GM21576 (cell line): ENCODE measurements at regions not wholly inside any gene's neighbourhood (a gene's known extent, or its start where the extent isn't known, plus 50 kb on each side); places are given as distances from the start of the nearest gene placed in this dataset.

Source experiments
- ATAC-seq: cut with Tn5 transposase; IDR thresholded peaks from one replicate; pipeline ENCODE4 v1.9.1; 2021; ENCODE audit warnings: mild to moderate bottlenecking, moderate library complexity; ENCODE audit not compliant: unreplicated experiment

- no peak for ATAC-seq
Observed at GRCh38 chr20:39624316-39624715, 662.2 kb downstream of the DHX35 start.

GRCh38 chr20:39623584-39624234 is 661.6 kb downstream of the DHX35 start:
- no peak for ATAC-seq

GRCh38 chr20:39619271-39619785 is 657.2 kb downstream of the DHX35 start:
- ATAC-seq: no peak

GRCh38 chr20:39611901-39612300 is 649.8 kb downstream of the DHX35 start:
- no peak for ATAC-seq

- no peak for ATAC-seq
Observed at GRCh38 chr20:39607141-39607540, 645.0 kb downstream of the DHX35 start.

- ATAC-seq: no peak
Observed at GRCh38 chr20:39605908-39606307, 643.8 kb downstream of the DHX35 start.

GRCh38 chr20:39605361-39605760 is 643.2 kb downstream of the DHX35 start:
- no peak for ATAC-seq

- ATAC-seq: no peak
Observed at GRCh38 chr20:39603219-39603618, 641.1 kb downstream of the DHX35 start.

GRCh38 chr20:39602649-39603048 is 640.5 kb downstream of the DHX35 start:
- no peak for ATAC-seq

- ATAC-seq: no peak
Observed at GRCh38 chr20:39600871-39601270, 638.7 kb downstream of the DHX35 start.

- no peak for ATAC-seq
Observed at GRCh38 chr20:39600156-39600555, 638.0 kb downstream of the DHX35 start.

- no peak for ATAC-seq
Observed at GRCh38 chr20:39596554-39596953, 634.4 kb downstream of the DHX35 start.

GRCh38 chr20:39592371-39592770 is 630.2 kb downstream of the DHX35 start:
- no peak for ATAC-seq

- ATAC-seq: no peak
Observed at GRCh38 chr20:39588148-39588757, 626.1 kb downstream of the DHX35 start.

- no peak for ATAC-seq
Observed at GRCh38 chr20:39581034-39581433, 618.9 kb downstream of the DHX35 start.

- no peak for ATAC-seq
Observed at GRCh38 chr20:39576771-39577170, 614.6 kb downstream of the DHX35 start.

GRCh38 chr20:39574061-39574460 is 611.9 kb downstream of the DHX35 start:
- ATAC-seq: no peak

- no peak for ATAC-seq
Observed at GRCh38 chr20:39571171-39571570, 609.0 kb downstream of the DHX35 start.

- peak; percentile 79 for ATAC-seq
Observed at GRCh38 chr20:39568109-39568508, 606.0 kb downstream of the DHX35 start.

- ATAC-seq: peak; percentile 50
Observed at GRCh38 chr20:39563349-39563748, 601.2 kb downstream of the DHX35 start.

- ATAC-seq: no peak
Observed at GRCh38 chr20:39554341-39554740, 592.2 kb downstream of the DHX35 start.

- no peak for ATAC-seq
Observed at GRCh38 chr20:39553120-39553519, 591.0 kb downstream of the DHX35 start.

GRCh38 chr20:39549733-39550132 is 587.6 kb downstream of the DHX35 start:
- ATAC-seq: no peak
